HFFc6 (cell line): ENCODE measurements at regions not wholly inside any gene's neighbourhood (a gene's known extent, or its start where the extent isn't known, plus 50 kb on each side); places are given as distances from the start of the nearest gene placed in this dataset.
"Not testable (repeated sequence)": the region's sequence is repeated elsewhere in the genome, so short reads cannot be mapped to it uniquely, and the experiment has no call there.

Source experiments
- DNase-seq: peaks from one replicate; pipeline ENCODE4 v3.0.0-alpha.2; 2018
- H3K27ac Mint-ChIP-seq: 2 replicates; pipeline ENCODE4 v1.8.0; 2020; ENCODE audit warnings: mild to moderate bottlenecking, mixed read lengths
- H3K27me3 Mint-ChIP-seq: 2 replicates; pipeline ENCODE4 v1.8.0; 2021; ENCODE audit warnings: mild to moderate bottlenecking, moderate library complexity, mixed read lengths; ENCODE audit not compliant: insufficient read depth
- H3K36me3 Mint-ChIP-seq: 2 replicates; pipeline ENCODE4 v1.8.0; 2021; ENCODE audit warnings: low read depth, mixed read lengths
- H3K4me1 Mint-ChIP-seq: 2 replicates; pipeline ENCODE4 v1.8.0; 2020; ENCODE audit warnings: low read depth, mixed read lengths
- H3K4me3 Mint-ChIP-seq: 2 replicates; pipeline ENCODE4 v1.8.0; 2020; ENCODE audit warnings: mild to moderate bottlenecking, moderate library complexity, mixed read lengths
- H3K9me3 Mint-ChIP-seq: 2 replicates; pipeline ENCODE4 v1.8.0; 2020; ENCODE audit warnings: mild to moderate bottlenecking, mixed read lengths
- TF ChIP-seq, protein P1 (sequence below): fragments of 200-600 bp; sonication (generic); IDR thresholded peaks from 2 replicates; pipeline ENCODE4 v1.5.0; 2021; ENCODE audit warnings: antibody characterized with exemption, mild to moderate bottlenecking

DNA sequence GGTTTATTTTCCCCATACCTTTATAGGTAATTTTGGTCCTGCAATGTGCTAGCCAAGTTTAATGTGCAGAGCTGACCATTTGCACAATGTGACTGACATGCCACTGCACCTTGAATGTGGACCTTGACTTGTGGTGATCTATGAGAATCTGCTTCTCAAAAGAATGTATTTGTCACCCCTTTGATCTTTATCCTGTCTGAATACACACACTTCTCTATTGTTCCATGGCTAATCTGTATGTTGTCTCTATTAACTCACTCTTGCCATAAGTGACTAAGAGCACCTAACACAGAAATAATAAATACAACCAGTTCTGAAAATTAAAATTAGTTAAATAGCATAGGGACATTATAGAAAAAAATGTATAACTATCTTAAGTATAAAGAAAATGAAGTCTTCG, 1447.6 kb downstream of the RPIA start:
- not testable (repeated sequence) for H3K9me3 Mint-ChIP-seq, H3K4me3 Mint-ChIP-seq, H3K27ac Mint-ChIP-seq, H3K27me3 Mint-ChIP-seq, H3K4me1 Mint-ChIP-seq, DNase-seq, H3K36me3 Mint-ChIP-seq

DNA sequence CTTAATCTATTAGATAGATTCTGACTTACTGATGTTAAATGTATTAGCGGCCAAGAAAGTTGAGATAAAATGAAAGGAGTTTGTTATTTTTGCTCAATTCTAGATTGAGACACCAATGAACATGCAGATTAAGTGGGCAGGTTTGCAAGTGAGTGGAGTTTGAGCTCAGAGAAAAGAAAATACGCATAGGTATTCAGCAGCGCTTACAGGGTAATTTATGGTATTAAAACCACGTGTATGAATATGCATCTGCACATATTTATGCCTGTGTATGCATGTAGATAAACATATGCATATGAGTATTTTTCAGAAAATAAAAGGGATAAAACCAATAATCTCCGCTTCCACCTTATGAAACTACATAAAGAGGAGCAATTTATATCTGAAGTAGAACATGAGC, 1450.1 kb downstream of the RPIA start:
- H3K27ac Mint-ChIP-seq, H3K9me3 Mint-ChIP-seq, H3K36me3 Mint-ChIP-seq, DNase-seq, H3K4me3 Mint-ChIP-seq, H3K4me1 Mint-ChIP-seq, H3K27me3 Mint-ChIP-seq: not testable (repeated sequence)

DNA sequence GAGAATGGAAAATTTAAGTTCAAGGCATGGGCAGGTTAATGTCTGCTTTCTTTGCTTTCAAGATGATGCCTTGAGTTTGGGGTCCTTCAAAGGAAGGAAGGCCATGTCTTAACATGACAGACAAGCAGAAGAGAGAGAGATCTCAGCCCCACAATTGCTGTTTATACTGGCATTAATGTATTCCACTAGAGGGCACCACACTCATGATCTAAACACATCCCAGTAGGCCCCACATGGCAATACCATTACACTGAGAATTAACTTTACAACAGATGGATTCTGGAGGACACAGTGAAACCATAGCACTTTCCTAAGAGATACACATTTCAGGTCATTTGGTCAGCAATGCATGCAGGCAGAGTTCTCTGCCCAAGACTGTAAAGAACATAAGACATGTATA, 1460.3 kb downstream of the RPIA start:
- H3K27me3 Mint-ChIP-seq, H3K4me3 Mint-ChIP-seq, H3K9me3 Mint-ChIP-seq, H3K27ac Mint-ChIP-seq, DNase-seq, H3K4me1 Mint-ChIP-seq, H3K36me3 Mint-ChIP-seq: not testable (repeated sequence)

DNA sequence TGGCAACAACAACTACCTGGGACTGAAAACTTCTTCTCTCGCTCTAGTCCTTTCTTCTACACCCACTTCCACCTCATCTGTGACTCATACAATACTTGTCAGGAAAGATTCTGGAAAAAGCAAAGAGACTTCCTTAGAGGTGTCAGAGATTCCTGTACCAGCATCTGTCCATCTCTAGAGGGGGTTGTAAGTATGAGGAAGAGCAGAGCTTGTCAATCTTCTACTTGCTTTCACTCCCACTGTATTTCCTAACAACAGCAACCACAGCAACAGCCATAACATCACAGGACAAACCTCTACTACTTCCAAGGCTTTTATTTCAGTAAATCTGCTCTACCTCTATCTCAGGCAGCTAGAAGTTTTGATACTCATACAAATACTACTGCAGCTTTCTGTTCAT, 1479.5 kb downstream of the RPIA start:
- H3K4me1 Mint-ChIP-seq, H3K36me3 Mint-ChIP-seq, DNase-seq, H3K4me3 Mint-ChIP-seq, H3K27ac Mint-ChIP-seq, H3K27me3 Mint-ChIP-seq: not testable (repeated sequence)
- H3K9me3 Mint-ChIP-seq, result peaks cover 19% of the 10 kb centered on the region

DNA sequence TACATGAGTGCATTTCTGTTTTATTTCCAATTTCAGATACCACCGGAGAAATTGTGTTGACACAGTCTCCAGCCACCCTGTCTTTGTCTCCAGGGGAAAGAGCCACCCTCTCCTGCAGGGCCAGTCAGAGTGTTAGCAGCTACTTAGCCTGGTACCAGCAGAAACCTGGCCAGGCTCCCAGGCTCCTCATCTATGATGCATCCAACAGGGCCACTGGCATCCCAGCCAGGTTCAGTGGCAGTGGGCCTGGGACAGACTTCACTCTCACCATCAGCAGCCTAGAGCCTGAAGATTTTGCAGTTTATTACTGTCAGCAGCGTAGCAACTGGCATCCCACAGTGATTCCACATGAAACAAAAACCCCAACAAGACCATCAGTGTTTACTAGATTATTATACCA, 1481.6 kb downstream of the RPIA start:
- not testable (repeated sequence) for DNase-seq, H3K4me3 Mint-ChIP-seq, H3K27ac Mint-ChIP-seq, H3K36me3 Mint-ChIP-seq, H3K27me3 Mint-ChIP-seq, H3K4me1 Mint-ChIP-seq
- H3K9me3 Mint-ChIP-seq, result peaks cover 18% of the 10 kb centered on the region

DNA sequence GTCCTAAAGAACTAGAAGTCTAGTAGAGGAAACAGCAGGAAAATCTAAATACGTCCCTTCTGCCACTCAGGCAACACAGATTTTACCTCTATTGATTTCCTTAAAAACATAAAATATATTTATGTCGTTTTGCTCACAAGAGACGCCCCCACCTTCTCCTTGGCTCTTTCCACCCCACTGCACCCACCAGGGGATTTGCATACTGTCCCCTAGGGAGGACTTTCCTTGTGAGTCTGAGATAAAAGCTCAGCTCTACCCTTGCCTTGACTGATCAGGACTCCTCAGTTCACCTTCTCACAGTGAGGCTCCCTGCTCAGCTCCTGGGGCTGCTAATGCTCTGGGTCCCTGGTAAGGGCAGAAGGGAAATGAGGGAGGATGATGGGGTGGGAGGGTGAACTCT, 1488.1 kb downstream of the RPIA start:
- not testable (repeated sequence) for H3K27ac Mint-ChIP-seq, H3K4me3 Mint-ChIP-seq, H3K36me3 Mint-ChIP-seq, DNase-seq, H3K4me1 Mint-ChIP-seq, H3K27me3 Mint-ChIP-seq, H3K9me3 Mint-ChIP-seq

DNA sequence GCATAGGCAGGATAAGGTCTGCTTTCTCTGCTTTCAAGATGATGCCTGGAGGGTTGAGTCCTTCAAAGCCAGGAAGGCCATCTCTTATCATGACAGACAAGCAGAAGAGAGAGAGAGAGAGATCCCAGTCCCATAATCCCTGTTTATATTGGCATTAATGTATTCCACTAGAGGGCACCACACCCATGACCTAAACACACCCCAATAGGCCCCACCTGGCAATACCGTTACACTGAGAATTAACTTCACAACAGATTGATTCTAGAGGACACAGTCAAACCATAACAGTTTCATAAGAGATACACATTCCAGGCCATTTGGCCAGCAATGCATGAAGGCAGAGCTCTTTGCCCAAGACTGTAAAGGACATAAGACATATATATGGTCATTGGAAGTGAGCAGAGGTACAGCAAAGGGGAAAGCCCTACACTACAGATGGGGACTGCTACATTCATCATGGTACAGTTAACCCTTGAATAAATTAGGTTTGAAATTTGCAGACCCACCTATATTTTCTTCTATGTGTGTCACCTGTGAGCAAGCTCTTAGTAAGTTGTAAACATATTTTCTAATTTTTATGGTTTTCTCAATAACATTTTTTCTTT, 1516.1 kb downstream of the RPIA start:
- DNase-seq, result no peak
- TF ChIP-seq, protein P1, sequence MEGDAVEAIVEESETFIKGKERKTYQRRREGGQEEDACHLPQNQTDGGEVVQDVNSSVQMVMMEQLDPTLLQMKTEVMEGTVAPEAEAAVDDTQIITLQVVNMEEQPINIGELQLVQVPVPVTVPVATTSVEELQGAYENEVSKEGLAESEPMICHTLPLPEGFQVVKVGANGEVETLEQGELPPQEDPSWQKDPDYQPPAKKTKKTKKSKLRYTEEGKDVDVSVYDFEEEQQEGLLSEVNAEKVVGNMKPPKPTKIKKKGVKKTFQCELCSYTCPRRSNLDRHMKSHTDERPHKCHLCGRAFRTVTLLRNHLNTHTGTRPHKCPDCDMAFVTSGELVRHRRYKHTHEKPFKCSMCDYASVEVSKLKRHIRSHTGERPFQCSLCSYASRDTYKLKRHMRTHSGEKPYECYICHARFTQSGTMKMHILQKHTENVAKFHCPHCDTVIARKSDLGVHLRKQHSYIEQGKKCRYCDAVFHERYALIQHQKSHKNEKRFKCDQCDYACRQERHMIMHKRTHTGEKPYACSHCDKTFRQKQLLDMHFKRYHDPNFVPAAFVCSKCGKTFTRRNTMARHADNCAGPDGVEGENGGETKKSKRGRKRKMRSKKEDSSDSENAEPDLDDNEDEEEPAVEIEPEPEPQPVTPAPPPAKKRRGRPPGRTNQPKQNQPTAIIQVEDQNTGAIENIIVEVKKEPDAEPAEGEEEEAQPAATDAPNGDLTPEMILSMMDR, result peak; percentile 47; the same call in 1 of the 2 replicates
- Mint-ChIP-seq H3K36me3 (no peaks in the 10 kb centered on the region), H3K4me1 (no peaks in the 10 kb centered on the region), H3K27me3 (peaks cover 3% of the 10 kb centered on the region), H3K4me3 (no peak overlapping the region), H3K9me3 (peaks cover 7% of the 10 kb centered on the region), H3K27ac (no peak overlapping the region)

DNA sequence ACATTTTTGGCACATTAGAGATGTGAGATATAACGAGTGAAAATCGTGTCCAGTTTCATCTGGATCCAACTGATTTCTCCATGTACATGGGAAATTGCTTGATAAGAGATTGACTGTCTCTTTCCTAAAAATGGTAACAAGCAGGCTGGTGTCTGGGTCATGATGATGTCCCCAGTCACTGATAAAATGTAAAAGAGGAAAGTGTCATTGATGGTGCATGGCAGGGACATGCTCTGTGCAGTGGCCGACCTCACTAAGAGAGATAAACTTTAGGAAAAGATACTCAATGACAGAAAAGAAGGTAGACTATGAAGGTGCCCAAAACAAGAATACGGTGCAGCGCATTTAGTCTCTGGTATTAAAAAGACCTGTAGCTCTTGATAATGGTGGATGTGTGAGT, 1517.5 kb downstream of the RPIA start:
- TF ChIP-seq, protein P1, result no peak
- no peak for DNase-seq
- H3K27me3 Mint-ChIP-seq, result peaks cover 3% of the 10 kb centered on the region
- H3K4me3 Mint-ChIP-seq, result no peak overlapping the region
- no peaks in the 10 kb centered on the region for H3K36me3 Mint-ChIP-seq
- H3K9me3 Mint-ChIP-seq, result peaks cover 7% of the 10 kb centered on the region
- H3K4me1 Mint-ChIP-seq, result no peaks in the 10 kb centered on the region
- H3K27ac Mint-ChIP-seq, result no peak overlapping the region

DNA sequence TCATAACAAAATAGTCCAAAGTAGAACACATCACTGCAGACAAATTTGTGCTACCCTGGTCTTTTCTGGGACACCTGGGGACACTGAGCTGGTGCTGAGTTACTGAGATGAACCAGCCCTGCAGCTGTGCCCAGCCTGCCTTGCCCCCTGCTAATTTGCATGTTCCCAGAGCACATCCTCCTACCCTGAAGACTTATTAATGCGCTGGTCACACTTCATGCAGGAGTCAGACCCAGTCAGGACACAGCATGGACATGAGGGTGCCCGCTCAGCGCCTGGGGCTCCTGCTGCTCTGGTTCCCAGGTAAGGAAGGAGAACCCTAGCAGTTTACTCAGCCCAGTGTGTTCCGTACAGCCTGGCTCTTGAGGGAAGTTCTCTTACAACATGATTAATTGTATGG, 1518.3 kb downstream of the RPIA start:
- H3K9me3 Mint-ChIP-seq, result peaks cover 7% of the 10 kb centered on the region
- no peak overlapping the region for H3K27ac Mint-ChIP-seq
- no peaks in the 10 kb centered on the region for H3K4me1 Mint-ChIP-seq
- H3K36me3 Mint-ChIP-seq, result no peaks in the 10 kb centered on the region
- no peak overlapping the region for H3K4me3 Mint-ChIP-seq
- H3K27me3 Mint-ChIP-seq, result peaks cover 3% of the 10 kb centered on the region
- TF ChIP-seq, protein P1, result no peak
- DNase-seq, result no peak

DNA sequence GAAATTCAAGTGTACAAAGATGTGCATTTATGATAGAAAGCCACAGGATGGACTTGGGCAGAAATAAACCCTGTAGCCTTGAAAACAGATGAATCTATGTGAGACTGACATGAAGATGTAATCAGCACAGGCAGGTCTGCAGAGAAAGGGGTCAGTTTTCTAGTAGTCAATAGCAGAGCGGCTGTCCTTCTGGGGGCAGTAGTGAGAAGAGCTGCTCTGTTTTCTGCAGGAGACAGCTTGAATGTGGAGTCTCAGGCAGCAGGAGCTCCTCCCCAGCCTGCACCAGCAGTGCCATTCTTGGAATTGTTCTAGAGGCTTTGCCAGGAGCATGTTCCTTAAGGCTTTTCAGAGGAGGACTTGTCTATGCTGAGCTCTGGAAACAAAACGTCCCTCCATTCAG, 1524.4 kb downstream of the RPIA start:
- not testable (repeated sequence) for H3K4me3 Mint-ChIP-seq, H3K27me3 Mint-ChIP-seq, H3K27ac Mint-ChIP-seq, H3K9me3 Mint-ChIP-seq, DNase-seq, H3K4me1 Mint-ChIP-seq, H3K36me3 Mint-ChIP-seq

DNA sequence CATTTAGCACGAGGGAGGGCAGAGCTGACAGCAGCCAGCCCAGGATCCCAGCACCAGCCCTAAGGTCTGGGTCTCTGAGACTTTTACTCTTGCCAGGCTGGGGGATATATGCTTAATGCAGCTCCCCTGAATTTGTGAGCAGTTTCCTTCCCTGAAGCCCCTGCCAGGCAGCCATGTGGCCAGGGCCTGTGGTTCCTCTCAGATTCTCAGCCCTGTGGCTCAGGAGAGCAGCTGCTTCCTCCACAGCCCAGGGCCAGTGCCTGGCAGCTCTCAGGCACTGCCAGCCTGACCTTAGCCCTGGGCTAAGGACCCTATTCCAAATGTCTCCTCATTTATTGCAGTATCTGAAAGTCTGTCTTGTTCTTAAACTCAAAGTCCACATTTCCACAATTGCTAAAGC, 1525.3 kb downstream of the RPIA start:
- H3K27me3 Mint-ChIP-seq, DNase-seq, H3K9me3 Mint-ChIP-seq: not testable (repeated sequence)

DNA sequence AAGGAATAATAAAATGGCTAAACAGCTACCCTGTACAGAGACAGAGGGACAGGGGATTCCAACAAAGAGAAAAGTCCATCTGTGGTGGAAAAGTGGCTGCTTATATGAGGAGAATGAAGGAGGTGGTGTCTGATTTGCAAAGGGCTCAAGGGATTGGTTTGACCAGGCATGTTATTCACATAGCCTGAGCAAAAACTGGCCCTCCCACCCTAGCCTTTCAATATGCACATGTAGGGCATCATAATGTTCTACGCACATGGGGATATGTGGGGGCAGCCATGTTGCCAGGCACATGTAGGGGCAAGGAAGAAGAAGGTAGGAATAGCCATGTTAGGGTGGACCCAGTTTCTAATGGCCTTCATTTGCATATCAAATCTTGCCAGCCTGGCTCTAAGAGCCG, 1527.1 kb downstream of the RPIA start:
- H3K4me1 Mint-ChIP-seq, H3K27me3 Mint-ChIP-seq, H3K36me3 Mint-ChIP-seq, DNase-seq, H3K9me3 Mint-ChIP-seq, H3K27ac Mint-ChIP-seq, H3K4me3 Mint-ChIP-seq: not testable (repeated sequence)

More for the DNA sequence above, 1525.3 kb downstream of the RPIA start:
- not testable (repeated sequence) for H3K27ac Mint-ChIP-seq, H3K4me1 Mint-ChIP-seq, H3K4me3 Mint-ChIP-seq, H3K36me3 Mint-ChIP-seq
